K562 (cell line): ENCODE measurements at regions not wholly inside any gene's neighbourhood (a gene's known extent, or its start where the extent isn't known, plus 50 kb on each side); places are given as distances from the start of the nearest gene placed in this dataset.

Experiments
- ATAC-seq: fragments of 200-7000 bp; cut with Tn5 transposase; 3 replicates; pipeline ENCODE4 v1.9.1; 2020; ENCODE audit warnings: moderate library complexity
- BruUV-seq: library from RNA; stranded (reverse); fragments of 400-500 nt; replicated peaks from 2 replicates; lab custom pipeline; 2021; lab: Mats Ljungman, UMichigan
- CTCF ChIA-PET: fragments of 300-600 bp; formaldehyde crosslinking; extraction: SDS; loops from one replicate; lab custom pipeline; 2021; ENCODE audit warnings: low intra/inter-chr PET ratio; lab: Yijun Ruan, JAX
- POLR2A ChIA-PET: fragments of 300-600, 350-650 bp; sonication (Branson Sonifier 250); formaldehyde crosslinking; extraction: SDS; loops from one replicate; lab custom pipeline; 2021; ENCODE audit warnings: antibody characterized with exemption, inconsistent platforms; lab: Yijun Ruan, JAX
- DNase-seq, 4 experiments: peaks; one replicate each; pipeline versions ENCODE4 v3.0.0 to v3.0.0-alpha.2; 2011 to 2018; ENCODE audit warnings: low spot score in 3 of 4, mixed read lengths in 3 of 4; ENCODE audit errors: extremely low read depth in 1 of 4
- FAIRE-seq: peaks from 2 replicates; lab custom pipeline; 2011; peaks lifted over from hg19 to GRCh38; lab: Jason Lieb, UNC
- H2AFZ ChIP-seq: 2 replicates; pipeline ENCODE4 v1.6.0; 2011; ENCODE audit warnings: low read depth, low read length, control low read depth, inconsistent platforms
- H3K27ac ChIP-seq: fragments of 200-600 bp; 3 replicates; pipeline ENCODE4 v1.8.0; 2011; ENCODE audit warnings: low read depth, mild to moderate bottlenecking, control low read depth, inconsistent platforms, low read length, moderate library complexity, mixed read lengths; ENCODE audit errors: extremely low read depth
- H3K27me3 ChIP-seq, 2 experiments: fragments of 300-600 bp in 1 of 2; 2 replicates in 1 of 2; 3 replicates in 1 of 2; pipeline versions ENCODE4 v1.6.0 to v1.8.0; 2011; ENCODE audit warnings: inconsistent platforms in 2 of 2, low read length in 2 of 2, mild to moderate bottlenecking in 1 of 2, mixed read lengths in 1 of 2, moderate library complexity in 1 of 2; ENCODE audit not compliant: control insufficient read depth in 2 of 2, insufficient read depth in 2 of 2
- H3K36me3 ChIP-seq: fragments of 300-600 bp; 3 replicates; pipeline ENCODE4 v1.8.0; 2011; ENCODE audit warnings: mild to moderate bottlenecking, low read length, inconsistent platforms; ENCODE audit not compliant: control insufficient read depth, insufficient read depth
- H3K4me1 ChIP-seq, 2 experiments: fragments of 200-600 bp in 1 of 2; replicated peaks in 1 of 2; 2 replicates in 1 of 2; 3 replicates in 1 of 2; pipeline versions ENCODE4 v1.5.1 to v1.8.0; 2011; ENCODE audit warnings: inconsistent platforms in 2 of 2, low read length in 2 of 2, mild to moderate bottlenecking in 1 of 2, mixed read lengths in 1 of 2, moderate library complexity in 1 of 2; ENCODE audit not compliant: control insufficient read depth in 2 of 2, insufficient read depth in 2 of 2
- H3K4me2 ChIP-seq: 2 replicates; pipeline ENCODE4 v1.6.1; 2011; ENCODE audit warnings: low read length, control low read depth, inconsistent platforms, mixed read lengths; ENCODE audit not compliant: insufficient read depth
- H3K4me3 ChIP-seq: fragments of 200-600 bp; sonication (generic), shearing (Covaris generic); 2 replicates; pipeline ENCODE4 v1.5.1; 2016; ENCODE audit warnings: control low read depth, inconsistent platforms
- H3K79me2 ChIP-seq: fragments of 200-600 bp; 3 replicates; pipeline ENCODE4 v1.8.0; 2011; ENCODE audit warnings: low read length, inconsistent platforms; ENCODE audit not compliant: control insufficient read depth, insufficient read depth
- H3K9ac ChIP-seq, 2 experiments: 2 replicates each; pipeline versions ENCODE4 v1.6.0 to v1.6.1; 2011; ENCODE audit warnings: low read depth in 2 of 2, low read length in 2 of 2, control low read depth in 1 of 2, inconsistent platforms in 1 of 2, mild to moderate bottlenecking in 1 of 2, mixed read lengths in 1 of 2; ENCODE audit not compliant: insufficient read depth in 1 of 2
- H3K9me1 ChIP-seq: one replicate; pipeline ENCODE4 v1.6.0; 2011; ENCODE audit warnings: inconsistent platforms, mild to moderate bottlenecking, low read length, moderate library complexity; ENCODE audit not compliant: control insufficient read depth, insufficient read depth
- H3K9me3 ChIP-seq: replicated peaks from 2 replicates; pipeline ENCODE4 v1.5.1; 2011; ENCODE audit warnings: low read depth, low read length, inconsistent platforms; ENCODE audit not compliant: control insufficient read depth, insufficient read depth
- H4K20me1 ChIP-seq: replicated peaks from 2 replicates; pipeline ENCODE4 v1.6.1; 2011; ENCODE audit warnings: low read length, inconsistent platforms, mixed read lengths; ENCODE audit not compliant: control insufficient read depth, insufficient read depth
- BACH1 ChIP-seq: fragments of 200-800 bp; sonication (Bioruptor generic); IDR thresholded peaks from 2 replicates; pipeline ENCODE4 v1.6.1; 2016; ENCODE audit warnings: missing genetic modification characterization, missing compliant biosample characterization
- CBX8 ChIP-seq: fragments of 200-600 bp; sonication (generic); IDR thresholded peaks from 2 replicates; pipeline ENCODE4 v1.6.1; 2012; ENCODE audit warnings: borderline replicate concordance, mixed run types, low read depth, mild to moderate bottlenecking, moderate library complexity, mixed read lengths, low read length, control low read depth, inconsistent platforms; ENCODE audit not compliant: poor library complexity, severe bottlenecking; ENCODE audit errors: extremely low read depth
- KDM4B ChIP-seq, 2 experiments: fragments of 450-650 bp in 1 of 2; sonication (generic) in 1 of 2; IDR thresholded peaks; 2 replicates each; pipeline ENCODE4 v1.6.1; 2016 to 2017; ENCODE audit warnings: borderline replicate concordance in 2 of 2, antibody characterized with exemption in 1 of 2, low read depth in 1 of 2, mild to moderate bottlenecking in 1 of 2
- MCM2 ChIP-seq: fragments of 450-650 bp; IDR thresholded peaks from 2 replicates; pipeline ENCODE4 v1.6.1; 2017; ENCODE audit warnings: low read depth, mild to moderate bottlenecking
- RBM22 ChIP-seq: fragments of 200-400 bp; formaldehyde crosslinking; IDR thresholded peaks from 2 replicates; pipeline ENCODE4 v1.6.1; 2018; ENCODE audit warnings: low read length, low read depth; ENCODE audit not compliant: poor library complexity, severe bottlenecking
- RNF2 ChIP-seq: sonication (generic); IDR thresholded peaks from 2 replicates; pipeline ENCODE4 v1.6.1; 2016
- SMAD2 ChIP-seq: fragments of 150-350 bp; IDR thresholded peaks from 2 replicates; pipeline ENCODE4 v1.6.1; 2014; ENCODE audit warnings: low read depth, mild to moderate bottlenecking, low read length
- SMARCA5 ChIP-seq: fragments of 450-650 bp; IDR thresholded peaks from 2 replicates; pipeline ENCODE4 v1.6.1; 2016
- WGBS: fragments of 100-300 bp; shearing (Covaris generic); methylation state at CpG from one replicate; pipeline ENCODE4 v1.1.6; 2016; ENCODE audit warnings: low coverage, mixed read lengths; ENCODE audit not compliant: insufficient coverage; ENCODE audit errors: missing lambda C conversion rate; 5-methylcytosine and 5-hydroxymethylcytosine counted together
- in situ Hi-C: fragments of 300-500 bp; cut with MboI; formaldehyde crosslinking; loops from 4 replicates; pipeline ENCODE4 v1.15.0; 2018; ENCODE audit warnings: inconsistent platforms, mixed read lengths
- intact Hi-C: fragments of 100-400 bp; cut with micrococcal nuclease; formaldehyde crosslinking; loops from 2 replicates; pipeline ENCODE4 v1.14.2; 2022
- TF ChIP-seq, protein P1 (sequence below): sonication (generic); formaldehyde crosslinking; IDR thresholded peaks from 2 replicates; pipeline ENCODE4 v1.8.0; 2022; ENCODE audit warnings: mild to moderate bottlenecking, low read depth, missing genetic modification reagents
- TF ChIP-seq, protein P2 (sequence below): fragments of 250-450 bp; sonication (Bioruptor Pico); IDR thresholded peaks from 2 replicates; pipeline ENCODE4 v1.4.0; 2020
- TF ChIP-seq, protein P3 (sequence below): IDR thresholded peaks from 3 replicates; pipeline ENCODE4 v1.6.1; 2011; ENCODE audit warnings: borderline replicate concordance, mild to moderate bottlenecking; ENCODE audit not compliant: insufficient read length, insufficient read depth
- TF ChIP-seq, protein P4 (sequence below): IDR thresholded peaks from 2 replicates; pipeline ENCODE4 v1.6.1; 2014; ENCODE audit warnings: antibody characterized with exemption

DNA sequence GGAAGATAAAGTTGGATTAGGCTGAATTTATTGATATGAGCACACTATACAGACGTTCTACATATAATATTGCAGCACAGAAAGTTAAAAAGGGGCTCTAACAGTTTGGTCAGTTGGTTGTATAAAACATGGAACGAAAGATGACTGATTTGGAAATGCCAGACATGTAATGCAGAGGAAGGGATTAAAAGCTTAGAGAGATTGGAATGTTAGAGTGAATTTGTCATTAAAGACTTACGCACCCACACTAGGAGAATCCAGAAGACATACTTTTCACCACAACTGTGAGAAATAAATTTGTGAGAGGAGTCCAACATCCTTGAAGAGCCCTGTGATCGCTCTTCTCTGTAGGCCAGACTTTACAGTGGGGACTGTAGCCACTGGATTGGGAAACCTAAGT, 134.7 kb downstream of the GPR63 start (continued):
- TF ChIP-seq KDM4B (IDR thresholded peaks at IDR 0.05; ENCODE audit: borderline replicate concordance in 2 of 2, low read depth in 1 of 2) (no peak), BACH1 (tag) (no peak), CBX8 (no peak), RBM22 (no peak), RNF2 (no peak), SMARCA5 (no peak), SMAD2 (no peak)
- TF ChIP-seq, protein P1, sequence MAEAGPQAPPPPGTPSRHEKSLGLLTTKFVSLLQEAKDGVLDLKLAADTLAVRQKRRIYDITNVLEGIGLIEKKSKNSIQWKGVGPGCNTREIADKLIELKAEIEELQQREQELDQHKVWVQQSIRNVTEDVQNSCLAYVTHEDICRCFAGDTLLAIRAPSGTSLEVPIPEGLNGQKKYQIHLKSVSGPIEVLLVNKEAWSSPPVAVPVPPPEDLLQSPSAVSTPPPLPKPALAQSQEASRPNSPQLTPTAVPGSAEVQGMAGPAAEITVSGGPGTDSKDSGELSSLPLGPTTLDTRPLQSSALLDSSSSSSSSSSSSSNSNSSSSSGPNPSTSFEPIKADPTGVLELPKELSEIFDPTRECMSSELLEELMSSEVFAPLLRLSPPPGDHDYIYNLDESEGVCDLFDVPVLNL (CRISPR knock-in tag): no peak
- TF ChIP-seq, all 486 proteins: peak for 0

DNA sequence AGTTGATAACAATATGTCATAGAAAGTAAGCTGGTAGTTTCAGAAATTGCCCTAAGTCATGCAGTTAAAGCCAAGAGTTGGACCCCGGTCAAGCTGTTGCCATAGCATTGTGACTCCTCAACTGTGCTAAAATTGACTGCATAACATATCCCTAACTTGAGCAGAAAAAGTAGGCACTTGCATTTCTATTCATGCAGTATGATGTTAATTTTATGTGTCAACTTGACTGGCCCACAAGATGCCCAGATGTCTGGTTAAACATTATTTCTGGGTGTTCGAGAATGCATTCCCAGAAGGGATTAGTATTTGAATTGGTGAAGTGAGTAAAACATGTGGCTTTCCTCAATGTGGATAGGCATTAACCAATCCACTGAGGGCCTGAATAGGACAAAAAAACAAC, 136.4 kb downstream of the GPR63 start:
- BruUV-seq: no TSS peak
- TF ChIP-seq, protein P2, sequence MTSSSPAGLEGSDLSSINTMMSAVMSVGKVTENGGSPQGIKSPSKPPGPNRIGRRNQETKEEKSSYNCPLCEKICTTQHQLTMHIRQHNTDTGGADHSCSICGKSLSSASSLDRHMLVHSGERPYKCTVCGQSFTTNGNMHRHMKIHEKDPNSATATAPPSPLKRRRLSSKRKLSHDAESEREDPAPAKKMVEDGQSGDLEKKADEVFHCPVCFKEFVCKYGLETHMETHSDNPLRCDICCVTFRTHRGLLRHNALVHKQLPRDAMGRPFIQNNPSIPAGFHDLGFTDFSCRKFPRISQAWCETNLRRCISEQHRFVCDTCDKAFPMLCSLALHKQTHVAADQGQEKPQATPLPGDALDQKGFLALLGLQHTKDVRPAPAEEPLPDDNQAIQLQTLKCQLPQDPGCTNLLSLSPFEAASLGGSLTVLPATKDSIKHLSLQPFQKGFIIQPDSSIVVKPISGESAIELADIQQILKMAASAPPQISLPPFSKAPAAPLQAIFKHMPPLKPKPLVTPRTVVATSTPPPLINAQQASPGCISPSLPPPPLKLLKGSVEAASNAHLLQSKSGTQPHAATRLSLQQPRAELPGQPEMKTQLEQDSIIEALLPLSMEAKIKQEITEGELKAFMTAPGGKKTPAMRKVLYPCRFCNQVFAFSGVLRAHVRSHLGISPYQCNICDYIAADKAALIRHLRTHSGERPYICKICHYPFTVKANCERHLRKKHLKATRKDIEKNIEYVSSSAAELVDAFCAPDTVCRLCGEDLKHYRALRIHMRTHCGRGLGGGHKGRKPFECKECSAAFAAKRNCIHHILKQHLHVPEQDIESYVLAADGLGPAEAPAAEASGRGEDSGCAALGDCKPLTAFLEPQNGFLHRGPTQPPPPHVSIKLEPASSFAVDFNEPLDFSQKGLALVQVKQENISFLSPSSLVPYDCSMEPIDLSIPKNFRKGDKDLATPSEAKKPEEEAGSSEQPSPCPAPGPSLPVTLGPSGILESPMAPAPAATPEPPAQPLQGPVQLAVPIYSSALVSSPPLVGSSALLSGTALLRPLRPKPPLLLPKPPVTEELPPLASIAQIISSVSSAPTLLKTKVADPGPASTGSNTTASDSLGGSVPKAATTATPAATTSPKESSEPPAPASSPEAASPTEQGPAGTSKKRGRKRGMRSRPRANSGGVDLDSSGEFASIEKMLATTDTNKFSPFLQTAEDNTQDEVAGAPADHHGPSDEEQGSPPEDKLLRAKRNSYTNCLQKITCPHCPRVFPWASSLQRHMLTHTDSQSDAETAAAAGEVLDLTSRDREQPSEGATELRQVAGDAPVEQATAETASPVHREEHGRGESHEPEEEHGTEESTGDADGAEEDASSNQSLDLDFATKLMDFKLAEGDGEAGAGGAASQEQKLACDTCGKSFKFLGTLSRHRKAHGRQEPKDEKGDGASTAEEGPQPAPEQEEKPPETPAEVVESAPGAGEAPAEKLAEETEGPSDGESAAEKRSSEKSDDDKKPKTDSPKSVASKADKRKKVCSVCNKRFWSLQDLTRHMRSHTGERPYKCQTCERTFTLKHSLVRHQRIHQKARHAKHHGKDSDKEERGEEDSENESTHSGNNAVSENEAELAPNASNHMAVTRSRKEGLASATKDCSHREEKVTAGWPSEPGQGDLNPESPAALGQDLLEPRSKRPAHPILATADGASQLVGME (CRISPR knock-in tag): no peak
- no peak for TF ChIP-seq MCM2
- TF ChIP-seq, protein P3, sequence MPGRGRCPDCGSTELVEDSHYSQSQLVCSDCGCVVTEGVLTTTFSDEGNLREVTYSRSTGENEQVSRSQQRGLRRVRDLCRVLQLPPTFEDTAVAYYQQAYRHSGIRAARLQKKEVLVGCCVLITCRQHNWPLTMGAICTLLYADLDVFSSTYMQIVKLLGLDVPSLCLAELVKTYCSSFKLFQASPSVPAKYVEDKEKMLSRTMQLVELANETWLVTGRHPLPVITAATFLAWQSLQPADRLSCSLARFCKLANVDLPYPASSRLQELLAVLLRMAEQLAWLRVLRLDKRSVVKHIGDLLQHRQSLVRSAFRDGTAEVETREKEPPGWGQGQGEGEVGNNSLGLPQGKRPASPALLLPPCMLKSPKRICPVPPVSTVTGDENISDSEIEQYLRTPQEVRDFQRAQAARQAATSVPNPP: no peak
- TF ChIP-seq, protein P4, sequence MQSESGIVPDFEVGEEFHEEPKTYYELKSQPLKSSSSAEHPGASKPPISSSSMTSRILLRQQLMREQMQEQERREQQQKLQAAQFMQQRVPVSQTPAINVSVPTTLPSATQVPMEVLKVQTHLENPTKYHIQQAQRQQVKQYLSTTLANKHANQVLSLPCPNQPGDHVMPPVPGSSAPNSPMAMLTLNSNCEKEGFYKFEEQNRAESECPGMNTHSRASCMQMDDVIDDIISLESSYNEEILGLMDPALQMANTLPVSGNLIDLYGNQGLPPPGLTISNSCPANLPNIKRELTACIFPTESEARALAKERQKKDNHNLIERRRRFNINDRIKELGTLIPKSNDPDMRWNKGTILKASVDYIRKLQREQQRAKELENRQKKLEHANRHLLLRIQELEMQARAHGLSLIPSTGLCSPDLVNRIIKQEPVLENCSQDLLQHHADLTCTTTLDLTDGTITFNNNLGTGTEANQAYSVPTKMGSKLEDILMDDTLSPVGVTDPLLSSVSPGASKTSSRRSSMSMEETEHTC: no peak

More for the DNA sequence above, 136.4 kb downstream of the GPR63 start:
- Histone ChIP-seq H4K20me1 (no peaks in the 10 kb centered on the region), H3K4me1 (no peaks in the 10 kb centered on the region), H2AFZ (no peak overlapping the region), H3K9me3 (no peaks in the 10 kb centered on the region), H3K4me3 (no peak overlapping the region), H3K27ac (no peak overlapping the region), H3K79me2 (no peaks in the 10 kb centered on the region), H3K36me3 (no peaks in the 10 kb centered on the region), H3K9ac (no peak overlapping the region), H3K4me2 (no peak overlapping the region), H3K9me1 (no peaks in the 10 kb centered on the region), H3K27me3 (no peaks in the 10 kb centered on the region)
- 0% methylated on average over 2 of the region's 2 CpGs for WGBS
- POLR2A ChIA-PET: no interaction called here
- CTCF ChIA-PET: no interaction called here
- FAIRE-seq (no peak), ATAC-seq (no peak), DNase-seq (no peak)
- intact Hi-C loops (no loop called here), in situ Hi-C loops (no loop called here)
